Testis (tissue), 2 donors: ENCODE measurements at regions not wholly inside any gene's neighbourhood (a gene's known extent, or its start where the extent isn't known, plus 50 kb on each side); places are given as distances from the start of the nearest gene placed in this dataset.
A peak's percentile ranks its signal among the peaks of the same experiment; 100 is the strongest.

Experiments used
- DNase-seq: peaks from one replicate; pipeline ENCODE4 v3.0.0-alpha.2; 2019
- H3K27ac ChIP-seq, 2 donors: fragments of 200-600 bp; sonication (generic); one replicate each; pipeline ENCODE4 v1.5.1; 2019
- H3K27me3 ChIP-seq: fragments of 200-600 bp; sonication (generic); one replicate; pipeline ENCODE4 v1.5.1; 2019
- H3K36me3 ChIP-seq: fragments of 200-600 bp; sonication (generic); one replicate; pipeline ENCODE4 v1.5.1; 2017; ENCODE audit warnings: low read depth; ENCODE audit errors: missing control alignments
- H3K4me1 ChIP-seq: fragments of 200-600 bp; sonication (generic); one replicate; pipeline ENCODE4 v1.5.1; 2019
- H3K4me3 ChIP-seq, 2 donors: fragments of 200-600 bp; sonication (generic); one replicate each; pipeline ENCODE4 v1.5.1; 2017 to 2019
- H3K9me3 ChIP-seq: fragments of 200-600 bp; sonication (generic); one replicate; pipeline ENCODE4 v1.5.1; 2017
- CTCF ChIP-seq, 3 experiments: fragments of 450-650 bp in 2 of 3; fragments of 200-600 bp in 1 of 3; sonication (generic) in 1 of 3; IDR thresholded peaks; one replicate each; pipeline ENCODE4 v1.5.1; 2016 to 2019; ENCODE audit warnings: antibody characterized with exemption in 3 of 3, mild to moderate bottlenecking in 2 of 3, moderate library complexity in 1 of 3
- POLR2A ChIP-seq: fragments of 450-650 bp; IDR thresholded peaks from one replicate; pipeline ENCODE4 v1.6.1; 2017; ENCODE audit warnings: antibody characterized with exemption, mild to moderate bottlenecking, moderate library complexity
- WGBS, 2 donors: methylation state at CpG; one replicate each; pipeline ENCODE4 v1.1.5; 2018; 5-methylcytosine and 5-hydroxymethylcytosine counted together
- intact Hi-C: fragments of 100-400 bp; cut with DNase I; formaldehyde crosslinking; loops from one replicate; pipeline ENCODE4 v1.15.1; 2023; ENCODE audit warnings: low total_unique reads

- no peak overlapping the region for H3K27ac ChIP-seq
- H3K4me1 ChIP-seq, result no peaks in the 10 kb centered on the region
- intact Hi-C loops, result no loop called here
- no peaks in the 10 kb centered on the region for H3K9me3 ChIP-seq
- 92 to 96% methylated on average over 3 of the region's 3 CpGs for WGBS, 2 donors
- TF ChIP-seq CTCF (IDR thresholded peaks at IDR 0.05), result no peak
- TF ChIP-seq POLR2A, result no peak
- no peaks in the 10 kb centered on the region for H3K36me3 ChIP-seq
- no peak for DNase-seq
- no peaks in the 10 kb centered on the region for H3K27me3 ChIP-seq
- H3K4me3 ChIP-seq, result no peak overlapping the region
Measured at GRCh38 chr3:519026-519425, 322.5 kb downstream of the CHL1 start.

DNA sequence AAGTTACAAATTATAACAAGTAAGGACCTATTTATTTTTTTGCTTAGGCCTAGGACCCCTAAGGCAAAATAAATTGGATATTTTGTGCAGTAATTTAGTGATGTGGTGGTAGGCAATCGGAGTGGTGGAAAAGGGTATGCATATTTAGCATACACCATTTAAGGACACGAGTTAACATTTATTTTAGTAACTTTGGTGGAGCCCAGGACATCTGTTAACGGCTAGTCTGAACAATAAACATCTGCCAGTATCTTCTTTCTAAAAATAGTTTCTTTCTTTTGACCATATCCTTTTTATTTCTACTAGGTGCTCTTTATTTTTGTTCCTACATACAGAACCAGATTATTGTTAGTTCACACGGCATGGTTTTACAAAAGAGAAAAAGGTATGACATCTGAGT lies 326.3 kb downstream of the CHL1 start:
- Histone ChIP-seq H3K9me3 (no peaks in the 10 kb centered on the region), H3K4me3 (no peak overlapping the region), H3K36me3 (no peaks in the 10 kb centered on the region), H3K4me1 (no peaks in the 10 kb centered on the region), H3K27ac (no peak overlapping the region), H3K27me3 (no peaks in the 10 kb centered on the region)
- no peak for TF ChIP-seq POLR2A
- TF ChIP-seq CTCF (IDR thresholded peaks at IDR 0.05), result no peak
- DNase-seq, result no peak
- intact Hi-C loops, result no loop called here
- 72 to 78% methylated on average over 4 of the region's 4 CpGs for WGBS, 2 donors

GRCh38 chr3:525415-525814 lies 328.9 kb downstream of the CHL1 start:
- TF ChIP-seq POLR2A, result no peak
- TF ChIP-seq CTCF (IDR thresholded peaks at IDR 0.05), result no peak
- Histone ChIP-seq H3K4me1 (no peaks in the 10 kb centered on the region), H3K27ac (no peak overlapping the region), H3K27me3 (no peaks in the 10 kb centered on the region), H3K4me3 (no peak overlapping the region), H3K36me3 (no peaks in the 10 kb centered on the region), H3K9me3 (no peaks in the 10 kb centered on the region)
- WGBS, 2 donors, result 90 to 93% methylated on average over 3 of the region's 3 CpGs
- DNase-seq, result no peak
- intact Hi-C loops, result no loop called here

DNA sequence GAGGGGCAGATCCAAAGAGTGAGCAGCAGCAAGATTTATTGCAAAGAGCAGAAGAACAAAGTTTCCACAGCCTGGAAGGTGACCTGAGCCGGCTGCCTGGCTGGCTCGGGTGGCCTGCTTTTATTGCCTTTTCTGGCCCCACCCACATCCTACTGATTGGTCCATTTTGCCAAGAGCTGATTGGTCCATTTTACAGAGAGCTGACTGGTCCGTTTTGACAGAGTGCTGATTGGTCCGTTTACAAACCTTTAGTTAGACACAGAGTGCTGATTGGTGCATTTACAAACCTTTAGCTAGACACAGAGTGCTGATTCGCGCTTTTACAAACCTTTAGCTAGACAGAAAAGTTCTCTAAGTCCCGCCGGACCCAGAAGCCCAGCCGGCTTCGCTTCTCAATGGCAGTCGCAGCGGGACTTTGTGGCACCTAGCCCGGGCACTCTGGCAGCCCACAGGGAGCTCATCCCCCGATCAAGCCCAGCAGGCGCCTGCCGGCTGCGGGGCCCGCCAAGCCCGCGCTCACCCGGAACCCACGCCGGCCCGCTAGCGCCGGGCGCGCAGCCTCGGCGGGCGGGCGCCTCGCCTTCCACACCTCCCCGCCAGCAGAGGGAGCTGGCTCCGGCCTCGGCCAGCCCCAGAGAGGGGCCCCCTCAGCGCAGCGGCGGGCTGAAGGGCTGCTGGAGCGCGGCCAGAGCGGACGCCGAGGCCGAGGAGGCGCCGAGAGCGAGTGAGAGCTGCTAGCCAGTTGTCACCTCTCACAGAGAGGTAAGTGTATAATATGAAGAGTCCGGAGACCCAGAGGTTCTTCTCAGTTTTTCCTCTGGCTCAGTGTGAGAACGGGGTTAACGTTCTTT lies 339.2 kb downstream of the CHL1 start:
- Histone ChIP-seq H3K4me1 (no peaks in the 10 kb centered on the region), H3K27me3 (no peaks in the 10 kb centered on the region), H3K27ac (no peak overlapping the region), H3K36me3 (no peaks in the 10 kb centered on the region), H3K4me3 (peak overlapping the region; percentile 31 to 52), H3K9me3 (no peaks in the 10 kb centered on the region)
- intact Hi-C loops, result no loop called here
- WGBS, 2 donors, result 50 to 70% methylated on average over 40 to 51 of the region's 51 CpGs
- DNase-seq, result peak; percentile 84
- TF ChIP-seq POLR2A (peak; percentile 30), CTCF (IDR thresholded peaks at IDR 0.05) (peak in 1 of 3 experiments; percentile 33)

DNA sequence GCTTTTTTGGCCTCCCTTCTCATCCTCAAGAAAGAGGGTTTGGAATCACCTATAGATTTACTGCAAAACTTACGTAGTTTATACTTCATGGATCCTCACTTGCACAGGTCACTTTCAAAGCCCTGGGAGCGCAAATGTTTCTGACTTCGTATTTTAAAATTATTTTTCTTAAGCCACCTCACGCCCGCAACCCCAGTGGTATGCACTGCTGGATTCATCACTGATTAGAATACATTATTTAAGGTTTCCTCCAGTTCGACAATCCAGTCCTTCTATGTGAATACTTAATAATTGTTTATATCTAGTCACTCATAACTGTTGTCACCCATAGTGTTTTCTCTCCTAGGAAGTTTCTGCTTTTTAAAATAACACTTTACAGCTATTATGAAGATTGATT lies 339.9 kb downstream of the CHL1 start:
- TF ChIP-seq CTCF (IDR thresholded peaks at IDR 0.05) (no peak), POLR2A (no peak)
- no peak overlapping the region for H3K27ac ChIP-seq
- no peaks in the 10 kb centered on the region for H3K9me3 ChIP-seq
- H3K4me3 ChIP-seq, result peak overlapping the region; percentile 31 to 52
- no peaks in the 10 kb centered on the region for H3K4me1 ChIP-seq
- intact Hi-C loops, result no loop called here
- H3K27me3 ChIP-seq, result no peaks in the 10 kb centered on the region
- no peak for DNase-seq
- WGBS, 2 donors, result 63 to 65% methylated on average over 6 of the region's 6 CpGs
- H3K36me3 ChIP-seq, result no peaks in the 10 kb centered on the region
